Activated gamma-delta T cell treated with anti-CD3 and anti-CD28 coated beads, Interleukin-2, amount 50 U/mL, for 16 hours (primary cell): ENCODE measurements at regions not wholly inside any gene's neighbourhood (a gene's known extent, or its start where the extent isn't known, plus 50 kb on each side); places are given as distances from the start of the nearest gene placed in this dataset.

Experiments
- DNase-seq: peaks from one replicate; pipeline ENCODE4 v3.0.0-alpha.2; 2020; ENCODE audit warnings: low read depth

DNA sequence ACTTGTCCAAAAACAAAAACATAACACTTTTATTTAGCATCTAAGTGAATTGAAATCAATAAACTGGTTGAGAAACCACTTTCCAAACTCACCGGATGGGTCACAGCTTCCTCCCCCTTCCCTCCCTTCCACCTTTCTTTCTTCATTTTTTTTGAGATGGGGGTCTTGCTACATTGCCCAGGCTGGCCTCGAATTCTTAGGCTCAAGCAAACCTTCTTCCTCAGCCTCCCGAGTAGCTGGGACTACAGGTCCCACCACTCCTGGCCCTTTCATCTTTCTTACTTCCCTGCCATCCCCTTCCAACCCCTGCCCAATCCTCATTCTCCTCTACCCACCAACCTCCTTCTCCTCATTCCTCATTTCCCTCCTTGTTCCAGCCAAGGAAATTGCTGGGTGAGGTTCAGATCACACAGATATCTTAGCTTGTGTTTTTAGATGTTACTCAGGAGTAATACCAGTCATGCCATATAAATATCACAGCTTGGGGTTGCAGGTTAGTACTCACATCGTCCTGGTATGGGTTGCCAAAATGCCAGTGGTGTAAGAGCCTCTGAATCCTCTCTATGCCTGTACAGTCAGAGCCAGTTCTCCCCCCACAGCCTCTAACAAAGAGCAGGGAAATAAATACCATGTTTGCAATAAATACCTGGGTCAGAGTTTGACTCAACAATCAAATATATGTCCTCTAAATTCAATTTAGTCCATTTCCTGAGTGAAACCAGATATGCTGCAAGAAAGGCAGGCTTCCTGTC is 132.7 kb upstream of the NDUFV2 start:
- DNase-seq, result no peak

DNA sequence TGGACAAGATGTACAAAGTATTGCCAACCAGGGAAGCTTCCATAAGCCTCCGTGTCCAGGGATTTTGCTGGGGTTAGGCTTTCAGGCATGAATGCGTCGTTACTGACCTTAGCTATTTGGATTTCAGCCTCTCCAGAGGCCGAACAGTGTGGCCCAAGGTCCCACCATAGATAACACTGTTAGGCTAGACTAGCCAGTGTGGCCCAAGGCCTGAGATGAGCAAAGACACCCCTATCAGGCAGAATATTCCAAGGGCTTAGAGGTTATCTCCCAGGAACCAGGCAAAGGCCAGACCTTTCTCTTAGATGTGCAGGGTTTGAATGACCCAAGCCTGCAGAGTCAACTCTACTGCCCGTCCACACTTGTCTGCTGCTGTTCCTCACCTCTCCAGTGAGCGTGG is 131.7 kb upstream of the NDUFV2 start:
- DNase-seq, result no peak

DNA sequence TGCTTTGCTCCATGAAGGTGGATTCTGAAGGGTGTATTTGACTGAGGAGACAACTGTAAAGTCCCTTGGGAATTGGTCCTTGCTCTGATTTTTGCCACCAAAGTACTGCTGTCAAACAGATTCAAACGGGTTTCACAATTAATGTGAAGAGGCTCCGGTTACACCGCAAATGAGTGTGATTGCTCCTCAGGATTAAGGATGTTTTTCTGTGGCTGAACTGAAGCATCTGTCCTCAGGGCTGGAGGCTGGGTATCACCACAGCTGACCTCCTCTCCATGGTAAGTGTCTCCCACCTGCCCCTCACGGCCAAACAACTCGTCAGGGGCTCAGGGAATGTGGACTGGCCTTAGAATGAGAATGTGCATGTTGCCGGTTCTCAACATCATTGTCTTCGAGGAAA is 130.4 kb upstream of the NDUFV2 start:
- DNase-seq, result no peak

DNA sequence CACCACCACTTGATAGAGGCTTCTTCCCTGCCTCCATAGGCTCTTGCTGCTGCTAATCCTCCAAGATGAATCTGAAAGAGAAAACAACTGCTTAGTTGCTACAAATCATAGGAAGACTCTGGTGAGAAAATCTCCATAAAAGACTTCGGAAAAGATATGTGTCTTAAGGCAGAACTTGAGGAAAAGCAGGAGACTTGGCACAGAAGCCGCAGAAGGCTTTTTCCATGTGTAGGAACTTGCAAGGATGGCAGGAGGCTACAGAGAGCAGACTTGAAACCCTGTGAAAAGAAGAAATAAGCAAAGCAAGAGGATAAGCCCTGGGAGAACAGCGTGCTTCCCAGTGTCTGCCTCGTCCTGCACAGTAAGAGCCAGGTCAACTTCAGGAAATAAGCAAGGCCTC is 128.2 kb upstream of the NDUFV2 start:
- DNase-seq, result no peak

DNA sequence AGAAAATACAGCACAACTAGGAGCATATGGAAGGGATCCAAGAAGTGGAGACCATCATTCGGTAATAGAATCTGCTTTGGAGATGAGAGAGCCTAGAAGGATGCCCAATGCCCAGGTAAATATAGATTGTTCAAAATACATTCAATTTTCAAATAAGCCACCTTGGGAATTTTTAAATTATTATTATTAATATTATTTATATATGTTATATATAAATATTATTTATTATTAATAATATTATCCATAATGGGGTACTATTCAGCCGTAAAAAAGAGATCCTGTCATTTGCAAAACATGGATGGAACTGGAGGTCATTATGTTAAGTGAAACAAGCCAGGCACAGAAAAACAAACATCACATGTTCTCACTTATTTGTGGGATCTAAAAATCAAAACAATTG is 127.8 kb upstream of the NDUFV2 start:
- DNase-seq, result no peak

DNA sequence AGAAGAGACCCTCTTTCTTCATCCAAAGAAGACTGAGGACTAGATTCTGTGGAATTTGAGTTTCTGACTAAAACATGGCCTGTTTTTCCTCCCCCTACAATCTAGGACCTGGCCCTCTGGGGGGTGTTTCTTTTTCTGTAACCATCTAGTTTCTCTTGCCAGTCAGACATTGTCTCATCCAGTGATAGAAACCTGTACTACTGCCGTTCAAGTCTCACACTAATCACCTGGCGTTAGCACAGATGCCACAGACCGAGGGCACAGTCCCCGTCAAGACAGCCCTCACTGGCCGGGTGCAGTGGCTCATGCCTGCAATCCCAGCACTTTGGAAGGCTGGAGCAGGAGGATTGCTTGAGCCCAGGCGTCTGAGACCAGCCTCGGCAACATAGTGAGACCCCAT is 126.9 kb upstream of the NDUFV2 start:
- no peak for DNase-seq

DNA sequence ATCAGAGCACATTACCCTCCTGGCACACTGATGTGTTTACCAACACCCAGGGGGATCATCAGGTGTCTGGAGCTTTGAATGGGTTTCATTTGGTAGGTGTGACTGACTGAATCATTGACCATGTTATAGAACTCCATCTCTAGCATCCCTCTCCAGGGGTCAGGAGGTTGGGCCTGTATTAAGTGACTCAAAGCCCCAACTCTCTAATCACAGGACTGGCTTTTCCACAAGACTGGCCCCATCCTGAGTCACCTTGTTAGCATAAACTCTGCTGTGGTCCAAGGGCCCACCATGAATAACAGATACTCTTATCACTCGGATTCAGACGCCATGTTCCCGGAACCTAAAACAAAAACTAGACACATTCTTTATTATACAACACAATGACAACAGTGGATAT is 125.9 kb upstream of the NDUFV2 start:
- DNase-seq, result no peak

DNA sequence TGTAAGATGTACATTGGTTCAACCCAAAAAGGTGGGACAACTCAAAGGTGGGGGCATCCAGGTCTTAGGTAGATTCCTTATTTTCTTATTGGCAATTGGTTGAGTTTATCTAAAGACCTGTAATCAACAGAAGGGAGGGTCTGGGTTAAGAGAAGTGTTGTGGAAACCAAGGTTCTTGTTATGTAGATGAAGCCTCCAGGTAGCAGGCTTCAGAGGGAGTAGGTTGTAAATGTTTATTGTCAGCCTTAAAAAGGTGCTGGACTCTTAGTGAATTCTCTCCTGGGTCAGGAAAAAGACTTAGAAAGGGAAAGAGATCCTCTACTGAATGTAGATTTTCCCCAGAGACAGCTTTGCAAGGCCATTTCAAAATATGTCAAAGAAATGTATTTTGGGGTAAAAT is 125.3 kb upstream of the NDUFV2 start:
- no peak for DNase-seq

DNA sequence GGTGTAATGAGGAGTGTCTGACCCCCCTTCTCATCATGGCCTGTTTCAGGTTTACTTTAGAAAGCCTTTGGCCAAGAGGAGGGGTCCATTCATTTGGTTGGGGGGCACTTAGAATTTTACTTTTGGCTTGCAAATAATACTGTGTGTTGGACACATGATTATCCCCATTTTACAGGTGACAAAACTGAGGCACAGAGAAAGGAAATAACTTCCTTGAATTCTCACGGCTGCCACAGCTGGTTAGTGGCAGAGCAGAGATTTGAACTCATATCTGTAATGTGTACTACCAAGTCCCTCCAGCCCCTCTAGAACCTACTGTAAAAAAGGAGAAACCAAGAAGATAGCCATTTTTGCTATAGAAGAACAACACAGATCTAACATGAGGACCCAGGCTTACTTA is 124.8 kb upstream of the NDUFV2 start:
- no peak for DNase-seq

DNA sequence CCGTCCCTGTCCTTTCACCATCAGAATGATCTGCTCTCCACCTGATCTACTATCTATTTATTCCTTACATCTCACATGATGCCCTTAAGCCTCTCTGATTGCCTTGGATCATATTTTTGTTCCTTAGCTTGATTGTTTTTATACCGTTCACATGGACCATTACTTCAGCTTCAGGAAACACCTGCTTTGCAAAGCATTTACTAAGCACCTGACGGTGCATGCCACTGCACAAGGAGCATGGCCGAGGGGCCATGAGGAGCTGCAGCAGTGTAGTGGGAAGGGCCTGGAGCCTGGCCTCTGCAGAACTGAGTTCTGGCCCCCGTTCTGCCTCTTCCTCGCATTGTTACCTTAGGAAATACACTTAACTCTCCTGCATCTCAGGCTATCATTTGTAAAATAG is 124.1 kb upstream of the NDUFV2 start:
- DNase-seq, result no peak

DNA sequence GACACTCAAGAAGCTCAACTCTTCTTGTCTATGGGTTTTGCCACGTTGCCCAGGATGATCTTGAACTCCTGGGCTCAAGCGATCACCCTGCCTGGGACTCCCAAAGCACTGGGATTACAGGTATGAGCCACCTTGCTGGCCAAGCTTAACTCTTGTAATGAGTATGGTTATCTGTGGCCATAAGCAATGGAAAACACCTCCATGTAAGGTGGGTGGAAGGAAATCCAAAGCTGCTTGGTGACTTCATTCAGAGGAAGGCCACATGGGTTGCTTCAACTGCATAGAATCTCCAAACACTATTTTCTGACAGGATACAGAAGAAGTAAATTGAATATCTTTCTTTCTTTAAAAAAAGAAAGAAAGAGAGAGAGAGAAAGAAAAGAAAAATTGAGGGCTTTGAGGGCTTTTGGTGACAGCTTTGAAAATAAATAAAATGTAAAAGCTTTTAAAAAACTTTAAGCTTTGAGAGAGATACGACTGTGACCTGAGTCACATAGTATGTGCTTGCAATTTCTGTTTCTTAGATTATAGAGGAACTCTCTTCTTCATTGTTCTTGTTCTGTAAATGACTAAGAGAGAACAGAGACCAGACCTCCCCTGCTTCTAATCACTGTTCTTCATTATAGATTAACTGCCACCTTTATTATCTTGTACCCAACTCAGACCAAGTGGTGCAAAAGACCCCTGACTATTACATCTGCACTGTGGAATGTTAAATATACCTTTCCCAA is 123.1 kb upstream of the NDUFV2 start:
- DNase-seq, result no peak

DNA sequence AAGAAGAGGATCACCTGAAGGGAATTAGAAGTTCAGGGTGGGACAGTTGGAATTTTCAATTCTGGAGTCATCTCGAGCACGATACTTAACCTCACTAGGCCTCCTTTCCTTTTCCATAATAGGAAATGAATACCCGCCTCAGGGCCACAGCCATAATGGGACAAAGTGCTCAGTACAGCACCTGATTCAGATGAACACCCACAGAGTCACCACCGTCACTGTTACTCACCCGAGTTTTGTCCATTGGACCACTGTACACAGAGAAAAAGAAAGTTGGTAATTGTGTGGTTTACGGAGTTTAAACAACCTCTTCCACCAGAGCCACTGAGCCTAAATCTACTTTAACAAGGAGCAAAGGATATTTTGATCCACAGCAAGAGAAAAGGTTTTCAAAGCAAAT is 122.0 kb upstream of the NDUFV2 start:
- DNase-seq, result no peak

DNA sequence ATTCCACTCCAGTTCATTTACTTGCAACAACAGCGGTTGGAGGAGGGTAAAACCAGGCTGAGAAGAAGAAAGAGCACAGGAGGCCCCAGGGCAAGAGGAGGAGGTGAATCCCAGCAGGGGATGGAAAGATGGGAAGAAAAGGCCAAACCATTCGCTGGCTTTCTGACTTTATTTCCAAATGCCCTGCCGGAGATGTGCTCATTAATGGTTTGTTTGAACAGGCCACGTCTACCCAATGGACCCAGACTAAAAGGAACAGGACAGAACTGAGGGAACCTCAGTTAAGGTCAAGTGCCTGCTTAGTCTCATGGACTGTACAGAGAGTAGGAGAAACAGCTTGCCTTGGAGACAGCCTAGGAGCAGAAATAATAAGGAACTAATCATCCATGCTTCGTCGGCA is 121.6 kb upstream of the NDUFV2 start:
- DNase-seq, result no peak

DNA sequence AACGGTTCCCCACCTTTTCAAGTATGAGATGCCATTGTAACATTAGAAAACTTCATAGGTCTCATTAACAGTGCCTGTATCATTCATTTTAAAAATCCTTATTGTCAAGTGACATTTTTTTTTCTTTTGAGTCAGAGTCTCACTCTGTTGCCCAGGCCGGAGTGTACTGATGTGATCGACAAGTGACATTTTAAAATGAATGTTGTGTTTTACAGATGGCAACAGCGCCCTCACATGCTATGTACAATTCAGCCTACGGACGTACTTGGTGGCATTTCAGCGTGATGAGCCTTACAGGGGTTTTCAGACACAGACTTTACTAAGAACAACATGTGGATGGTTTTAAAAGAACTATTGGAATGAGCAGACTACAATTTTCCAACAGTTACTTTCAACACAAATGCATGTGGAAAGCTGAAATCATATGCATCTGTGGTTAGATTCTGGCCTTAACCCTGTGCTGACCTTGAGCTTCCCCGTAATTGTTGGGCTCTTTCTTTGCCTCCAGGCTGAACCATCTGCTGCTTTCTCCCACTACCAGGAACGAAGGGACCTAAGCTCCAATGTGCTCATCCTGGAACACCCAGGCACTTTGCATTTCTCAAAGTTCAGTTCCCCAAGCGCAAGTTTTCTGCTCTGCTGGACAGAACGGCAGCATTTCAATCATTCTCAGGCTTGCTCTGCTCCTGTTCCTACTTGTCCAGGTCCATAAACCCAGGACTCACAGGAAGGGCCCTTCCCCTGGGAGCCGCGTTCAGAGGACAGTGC is 119.9 kb upstream of the NDUFV2 start:
- no peak for DNase-seq

DNA sequence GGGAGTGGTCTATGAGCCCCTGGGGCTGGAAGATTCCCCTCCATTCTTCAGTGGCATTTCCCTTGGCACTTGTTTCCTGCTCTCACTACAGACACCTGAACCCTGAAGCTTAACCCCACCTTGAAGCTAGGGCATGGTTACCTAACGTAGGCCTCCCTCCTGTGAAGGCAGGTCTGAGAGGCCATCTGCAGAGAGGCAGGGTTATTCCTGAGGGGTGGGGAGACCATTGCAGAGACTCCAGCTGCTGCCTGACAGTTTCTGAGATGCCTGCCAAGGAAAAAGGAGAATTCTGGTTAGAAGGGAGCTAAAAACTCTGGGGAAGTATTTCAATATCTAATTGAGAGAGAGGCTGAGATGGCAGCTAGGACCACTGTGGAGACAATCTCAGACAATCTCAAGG is 119.3 kb upstream of the NDUFV2 start:
- DNase-seq, result no peak

DNA sequence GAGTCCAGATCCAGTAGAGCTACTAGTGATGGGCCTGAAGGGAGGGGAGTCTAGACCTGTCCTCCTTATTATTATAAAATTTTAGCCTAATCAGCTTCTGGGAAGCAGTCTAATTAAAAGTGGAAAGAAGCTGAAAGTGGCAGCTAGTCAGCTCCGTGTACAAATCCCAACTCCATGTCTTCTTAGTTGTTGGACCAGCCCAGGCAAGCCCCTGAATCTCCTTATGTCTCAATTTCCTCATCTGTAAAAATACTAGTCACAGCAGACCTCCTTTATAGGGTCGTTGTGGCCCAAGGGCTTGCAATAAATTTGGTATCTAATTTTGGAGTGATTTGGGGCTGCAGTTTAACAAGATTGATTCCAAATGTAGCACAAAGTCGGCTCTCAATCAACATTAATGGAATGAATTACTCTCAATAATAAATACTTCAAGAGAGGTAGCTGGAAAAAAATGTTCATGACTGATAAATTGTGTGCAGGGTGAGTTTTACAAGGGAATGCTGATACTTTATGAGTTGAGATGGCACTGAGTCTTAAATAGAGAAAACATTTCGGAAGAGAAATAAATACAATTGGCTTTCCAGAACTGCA is 118.3 kb upstream of the NDUFV2 start:
- no peak for DNase-seq

DNA sequence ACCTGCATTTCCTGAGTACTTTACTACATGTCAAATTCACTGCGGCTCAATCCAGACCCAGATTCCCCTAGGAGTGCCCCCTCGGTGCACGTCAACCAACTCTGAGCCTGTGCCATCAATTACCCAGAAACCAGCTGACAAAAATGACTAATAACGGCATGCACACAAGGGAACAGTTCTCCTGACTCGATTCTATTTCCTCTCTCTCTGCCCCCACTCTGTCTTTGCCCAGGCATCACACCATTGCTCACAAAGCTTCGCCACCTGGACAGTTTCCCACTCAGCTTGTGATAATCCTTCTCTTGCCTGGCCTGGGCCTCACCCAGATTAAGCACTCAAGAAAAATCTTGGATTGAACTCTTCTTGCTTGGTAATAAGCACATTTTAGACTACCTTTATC is 115.3 kb upstream of the NDUFV2 start:
- no peak for DNase-seq

DNA sequence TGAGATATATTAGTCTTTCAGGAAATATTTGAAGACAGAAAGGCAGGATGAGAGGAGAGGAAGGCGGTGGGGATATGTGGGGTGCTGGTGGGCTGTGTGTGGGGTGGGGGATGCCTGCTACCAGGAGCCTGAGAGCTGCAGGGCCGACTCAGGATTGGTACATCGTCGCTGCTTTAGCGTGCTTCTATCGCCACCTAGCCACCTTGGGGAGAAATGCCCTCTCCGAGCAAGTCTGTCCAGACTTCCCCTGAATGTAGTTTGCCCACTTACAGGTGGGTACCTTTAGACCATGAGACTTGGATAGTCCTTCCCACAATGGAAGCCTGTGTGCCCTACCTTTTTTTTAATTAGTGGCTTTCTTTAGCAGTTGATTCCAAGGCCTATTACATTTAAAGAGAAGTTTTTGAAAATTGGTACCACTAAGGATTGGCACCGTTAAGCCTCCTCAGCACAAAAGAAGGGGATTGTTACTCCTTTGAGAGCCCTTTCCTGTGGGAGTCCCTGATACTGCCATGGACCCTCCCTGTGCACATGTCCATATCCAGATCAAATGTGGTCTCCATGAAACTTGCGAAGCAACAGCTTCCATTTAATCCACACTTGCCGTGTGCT is 114.1 kb upstream of the NDUFV2 start:
- DNase-seq, result peak; percentile 29

DNA sequence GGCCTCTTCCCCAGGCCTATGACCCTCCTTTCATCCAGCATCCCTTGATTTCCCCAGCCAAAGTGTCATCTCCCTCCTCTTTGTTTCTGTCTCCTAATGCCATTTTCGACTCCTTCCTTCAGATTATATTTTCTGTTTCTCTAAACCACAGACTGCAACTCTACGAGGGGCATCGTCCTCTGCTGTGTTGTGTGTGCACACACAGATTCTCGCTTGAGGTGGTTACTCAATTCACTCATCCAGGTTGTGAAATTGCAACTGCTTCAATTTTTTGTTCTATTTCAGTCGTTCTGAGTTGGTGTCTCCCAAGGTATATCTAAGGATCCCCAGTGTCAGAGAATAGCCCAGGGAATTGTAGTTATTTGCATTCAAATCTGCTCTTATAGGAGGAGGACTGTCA is 113.5 kb upstream of the NDUFV2 start:
- no peak for DNase-seq

DNA sequence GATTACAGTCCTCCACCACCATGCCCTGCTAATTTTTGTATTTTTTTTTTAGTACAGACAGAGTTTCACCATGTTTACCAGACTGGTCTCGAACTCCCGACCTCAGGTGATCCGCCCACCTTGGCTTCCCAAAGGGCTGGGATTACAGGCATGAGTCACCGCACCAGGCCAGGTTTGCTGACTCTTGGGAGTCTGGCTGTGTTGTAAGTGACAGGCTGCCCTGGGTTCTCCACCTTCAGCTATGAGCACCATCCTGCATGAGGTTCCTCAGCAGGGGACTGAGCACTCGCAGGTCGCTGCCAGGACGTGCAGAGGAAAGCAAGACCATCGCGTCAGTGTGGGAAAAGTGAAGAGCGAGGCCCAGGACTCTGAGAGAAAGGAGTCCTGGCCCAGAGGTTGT is 112.6 kb upstream of the NDUFV2 start:
- DNase-seq, result no peak

DNA sequence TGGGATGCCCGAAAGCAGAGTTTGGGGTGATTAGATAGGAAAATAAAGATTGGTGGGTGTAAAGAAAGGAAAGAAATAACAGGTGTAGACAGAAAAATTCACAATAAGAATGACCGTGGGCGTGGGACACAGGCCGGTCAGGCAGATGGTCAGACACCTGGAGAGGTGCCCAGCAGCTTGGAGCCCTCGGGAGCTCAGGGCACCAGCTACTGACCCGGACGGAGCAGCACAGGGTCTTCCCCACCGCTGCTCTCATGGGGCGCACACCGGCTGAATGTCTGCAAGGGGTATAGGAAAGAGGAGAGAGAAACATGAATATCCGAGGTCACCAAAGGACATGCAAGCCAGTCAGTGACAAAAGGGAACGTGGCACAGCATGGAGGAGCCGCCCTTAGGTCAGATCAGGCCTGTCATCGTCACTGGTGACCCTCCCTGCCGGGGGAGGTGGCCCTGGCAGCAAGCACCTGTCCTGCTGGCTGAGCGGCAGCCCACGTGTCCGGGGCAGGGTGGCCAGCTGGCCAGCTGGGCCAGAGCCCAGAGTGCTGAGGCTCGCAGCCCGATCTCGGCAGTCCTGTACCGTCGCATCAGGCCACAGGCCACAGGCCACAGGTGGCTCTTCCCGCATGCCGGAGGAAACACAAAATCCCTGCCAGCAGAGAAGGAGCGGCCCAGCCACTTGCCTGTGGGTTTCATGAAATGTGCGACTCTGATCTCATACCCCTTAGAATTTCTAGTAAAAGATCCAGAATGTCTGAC is 112.0 kb upstream of the NDUFV2 start:
- no peak for DNase-seq

DNA sequence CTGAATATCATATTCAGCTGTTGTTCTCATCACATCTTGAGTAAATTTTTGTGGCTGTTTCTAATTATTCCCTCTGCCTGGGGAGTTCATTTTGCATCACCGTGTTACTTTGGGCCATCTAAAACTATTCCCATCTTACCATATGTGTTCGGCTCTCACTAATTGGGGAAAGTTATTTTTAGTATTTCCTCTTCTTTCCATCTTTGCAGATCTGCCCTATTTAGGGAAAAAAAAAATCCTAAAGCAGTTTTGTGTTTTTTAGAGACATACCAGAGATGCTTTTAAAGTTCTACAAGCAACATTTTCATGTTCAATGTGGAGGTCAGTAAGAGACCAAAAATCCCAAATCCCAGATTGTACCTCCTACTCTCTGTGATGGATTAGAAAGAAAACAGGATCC is 111.3 kb upstream of the NDUFV2 start:
- no peak for DNase-seq
